SU-DHL-6 (cell line): ENCODE measurements at regions not wholly inside any gene's neighbourhood (a gene's known extent, or its start where the extent isn't known, plus 50 kb on each side); places are given as distances from the start of the nearest gene placed in this dataset.
"Not testable (repeated sequence)": the region's sequence is repeated elsewhere in the genome, so short reads cannot be mapped to it uniquely, and the experiment has no call there.

ENCODE experiments used
- EZH2phosphoT487 ChIP-seq: fragments of 200-600 bp; sonication (generic), shearing (Covaris generic); conservative IDR thresholded peaks from 2 replicates; pipeline ENCODE4 v1.6.1; 2018; ENCODE audit warnings: mild to moderate bottlenecking, antibody characterized with exemption, low read length, moderate library complexity, mixed read lengths
- TF ChIP-seq, protein P1 (sequence below): fragments of 200-600 bp; sonication (generic); IDR thresholded peaks from one replicate; pipeline ENCODE4 v1.5.1; 2017; ENCODE audit warnings: antibody characterized with exemption, mild to moderate bottlenecking, low read length, moderate library complexity; ENCODE audit not compliant: insufficient read depth, poor library complexity, severe bottlenecking

DNA sequence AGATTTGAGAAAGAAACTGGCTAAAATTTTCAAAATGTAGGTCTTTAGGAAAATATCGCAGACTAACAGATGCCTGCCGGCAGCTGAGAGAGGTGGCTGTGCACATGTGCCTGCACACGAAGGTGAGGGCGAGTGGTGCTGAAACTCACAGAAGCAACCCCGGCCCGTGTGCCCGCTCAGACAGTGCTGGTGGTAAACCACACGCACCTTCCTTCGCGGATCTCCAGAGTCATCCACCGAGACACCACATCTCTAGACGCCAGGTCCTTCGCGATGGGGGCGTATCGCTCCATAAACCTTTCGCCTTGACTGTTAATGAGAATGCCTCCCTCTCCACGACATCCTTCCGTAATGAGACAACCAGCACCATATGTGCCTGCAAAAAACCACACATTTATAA, 68.5 kb upstream of the TNK2 start:
- TF ChIP-seq, protein P1, sequence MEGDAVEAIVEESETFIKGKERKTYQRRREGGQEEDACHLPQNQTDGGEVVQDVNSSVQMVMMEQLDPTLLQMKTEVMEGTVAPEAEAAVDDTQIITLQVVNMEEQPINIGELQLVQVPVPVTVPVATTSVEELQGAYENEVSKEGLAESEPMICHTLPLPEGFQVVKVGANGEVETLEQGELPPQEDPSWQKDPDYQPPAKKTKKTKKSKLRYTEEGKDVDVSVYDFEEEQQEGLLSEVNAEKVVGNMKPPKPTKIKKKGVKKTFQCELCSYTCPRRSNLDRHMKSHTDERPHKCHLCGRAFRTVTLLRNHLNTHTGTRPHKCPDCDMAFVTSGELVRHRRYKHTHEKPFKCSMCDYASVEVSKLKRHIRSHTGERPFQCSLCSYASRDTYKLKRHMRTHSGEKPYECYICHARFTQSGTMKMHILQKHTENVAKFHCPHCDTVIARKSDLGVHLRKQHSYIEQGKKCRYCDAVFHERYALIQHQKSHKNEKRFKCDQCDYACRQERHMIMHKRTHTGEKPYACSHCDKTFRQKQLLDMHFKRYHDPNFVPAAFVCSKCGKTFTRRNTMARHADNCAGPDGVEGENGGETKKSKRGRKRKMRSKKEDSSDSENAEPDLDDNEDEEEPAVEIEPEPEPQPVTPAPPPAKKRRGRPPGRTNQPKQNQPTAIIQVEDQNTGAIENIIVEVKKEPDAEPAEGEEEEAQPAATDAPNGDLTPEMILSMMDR: not testable (repeated sequence)
- not testable (repeated sequence) for TF ChIP-seq EZH2phosphoT487
